MCF 10A (cell line): ENCODE measurements at regions not wholly inside any gene's neighbourhood (a gene's known extent, or its start where the extent isn't known, plus 50 kb on each side); places are given as distances from the start of the nearest gene placed in this dataset.

ENCODE experiments used
- BruUV-seq: library from RNA; stranded (reverse); fragments of 400-500 nt; replicated peaks from 2 replicates; lab custom pipeline; 2021; lab: Mats Ljungman, UMichigan
- CTCF ChIA-PET: fragments of 300-600 bp; sonication (Branson Sonifier 250); formaldehyde crosslinking; extraction: SDS; loops from one replicate; lab custom pipeline; 2021; ENCODE audit warnings: antibody characterized with exemption, inconsistent platforms; lab: Yijun Ruan, JAX
- POLR2A ChIA-PET: fragments of 300-600, 350-650 bp; sonication (Branson Sonifier 250); formaldehyde crosslinking; extraction: SDS; loops from one replicate; lab custom pipeline; 2020; ENCODE audit warnings: antibody characterized with exemption, inconsistent platforms; lab: Yijun Ruan, JAX
- DNase-seq: peaks from one replicate; pipeline ENCODE4 v3.0.0-alpha.2; 2018; ENCODE audit not compliant: unreplicated experiment
- H3K27ac Mint-ChIP-seq: one replicate; pipeline ENCODE4 v1.8.0; 2022; ENCODE audit warnings: mild to moderate bottlenecking, low read depth, mixed read lengths; ENCODE audit not compliant: unreplicated experiment
- H3K27me3 Mint-ChIP-seq: one replicate; pipeline ENCODE4 v1.8.0; 2022; ENCODE audit warnings: mixed read lengths; ENCODE audit not compliant: insufficient read depth, unreplicated experiment
- H3K36me3 Mint-ChIP-seq: one replicate; pipeline ENCODE4 v1.8.0; 2022; ENCODE audit warnings: mild to moderate bottlenecking, moderate library complexity, mixed read lengths; ENCODE audit not compliant: insufficient read depth, unreplicated experiment
- H3K4me1 Mint-ChIP-seq: one replicate; pipeline ENCODE4 v1.8.0; 2022; ENCODE audit warnings: mixed read lengths; ENCODE audit not compliant: insufficient read depth, unreplicated experiment
- H3K4me3 Mint-ChIP-seq: one replicate; pipeline ENCODE4 v1.8.0; 2022; ENCODE audit warnings: mild to moderate bottlenecking, moderate library complexity, mixed read lengths; ENCODE audit not compliant: unreplicated experiment
- H3K9me3 Mint-ChIP-seq: one replicate; pipeline ENCODE4 v1.8.0; 2022; ENCODE audit warnings: mixed read lengths; ENCODE audit not compliant: unreplicated experiment
- CTCF ChIP-seq: fragments of 200-600 bp; IDR thresholded peaks from one replicate; pipeline ENCODE4 v1.8.0; 2022; ENCODE audit warnings: antibody characterized with exemption, mild to moderate bottlenecking; ENCODE audit not compliant: unreplicated experiment
- intact Hi-C: fragments of 100-400 bp; cut with micrococcal nuclease; formaldehyde crosslinking; loops from 2 replicates; pipeline ENCODE4 v1.14.1; 2022

- intact Hi-C loops = no loop called here
- Mint-ChIP-seq H3K27ac (no peak overlapping the region), H3K4me1 (no peaks in the 10 kb centered on the region), H3K27me3 (peaks cover 37% of the 10 kb centered on the region), H3K36me3 (no peaks in the 10 kb centered on the region), H3K4me3 (no peak overlapping the region), H3K9me3 (no peaks in the 10 kb centered on the region)
- ChIA-PET CTCF (no interaction called here), POLR2A (no interaction called here)
- TF ChIP-seq CTCF = no peak
- no TSS peak for BruUV-seq
- no peak for DNase-seq
Observed at GRCh38 chr14:56900726-56901125, 90.4 kb upstream of the OTX2 start.

DNA sequence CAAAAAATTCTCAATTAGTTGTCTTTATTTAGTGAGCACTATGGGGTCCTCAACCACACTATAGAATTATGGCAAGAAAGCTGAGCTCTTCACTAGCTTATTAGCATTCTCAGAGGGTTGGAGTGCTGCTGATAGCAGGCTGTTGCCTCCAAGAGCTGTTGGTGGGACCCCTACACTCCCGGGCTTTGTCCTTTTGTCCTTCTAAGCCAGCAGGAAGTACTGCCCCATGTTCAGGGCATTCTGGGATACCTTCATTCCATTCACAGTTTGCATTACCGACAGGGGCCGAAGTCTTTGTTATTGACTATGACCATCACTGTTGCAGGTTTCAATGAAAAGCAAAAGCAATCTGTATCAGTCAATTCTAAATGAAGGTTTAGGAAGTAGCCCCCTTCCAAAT, 89.5 kb upstream of the OTX2 start:
- no peak overlapping the region for H3K4me3 Mint-ChIP-seq
- H3K4me1 Mint-ChIP-seq = no peaks in the 10 kb centered on the region
- POLR2A ChIA-PET = no interaction called here
- no peaks in the 10 kb centered on the region for H3K36me3 Mint-ChIP-seq
- H3K27me3 Mint-ChIP-seq = peaks cover 28% of the 10 kb centered on the region
- no TSS peak for BruUV-seq
- TF ChIP-seq CTCF = no peak
- CTCF ChIA-PET = interaction anchor here (0.9 kb wide), 1 partner anchor 457 kb away, joined by 3 read pairs; no protein-coding TSS in a partner anchor
- intact Hi-C loops = no loop called here
- H3K9me3 Mint-ChIP-seq = no peaks in the 10 kb centered on the region
- no peak for DNase-seq
- H3K27ac Mint-ChIP-seq = no peak overlapping the region

- intact Hi-C loops = no loop called here
- CTCF ChIA-PET = interaction anchor here (0.6 kb wide), 1 partner anchor 137 kb away, joined by 3 read pairs; no protein-coding TSS in a partner anchor
- TF ChIP-seq CTCF = no peak
- Mint-ChIP-seq H3K9me3 (no peaks in the 10 kb centered on the region), H3K27me3 (peaks cover 24% of the 10 kb centered on the region), H3K4me3 (no peak overlapping the region), H3K4me1 (no peaks in the 10 kb centered on the region), H3K36me3 (no peaks in the 10 kb centered on the region), H3K27ac (no peak overlapping the region)
- POLR2A ChIA-PET = no interaction called here
- no TSS peak for BruUV-seq
- no peak for DNase-seq
Observed at GRCh38 chr14:56896922-56897321, 86.6 kb upstream of the OTX2 start.

DNA sequence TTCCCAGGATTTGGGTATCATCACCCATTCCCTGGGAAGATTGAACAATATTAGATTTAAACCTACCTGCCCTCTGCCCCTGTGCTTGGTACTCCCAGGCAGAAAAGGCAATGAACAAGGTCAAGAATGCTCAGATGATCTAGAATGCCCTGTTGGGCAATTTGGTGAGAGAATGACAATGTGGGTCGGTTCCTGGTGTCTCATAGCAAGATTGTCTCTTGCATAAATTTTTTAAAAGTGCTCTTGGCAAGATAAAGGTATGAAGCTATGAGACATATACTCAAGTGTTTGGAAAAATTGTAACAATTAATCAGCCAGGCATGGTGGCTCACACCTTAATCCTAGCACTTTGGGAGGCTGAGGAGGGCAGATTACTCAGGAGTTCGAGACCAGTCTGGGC, 86.0 kb upstream of the OTX2 start:
- Mint-ChIP-seq H3K9me3 (no peaks in the 10 kb centered on the region), H3K27me3 (peaks cover 31% of the 10 kb centered on the region), H3K4me1 (no peaks in the 10 kb centered on the region), H3K27ac (no peak overlapping the region), H3K36me3 (no peaks in the 10 kb centered on the region), H3K4me3 (no peak overlapping the region)
- CTCF ChIA-PET = interaction anchor here (0.6 to 0.7 kb wide), 2 partner anchors 138 to 289 kb away, joined by 3 to 4 read pairs; no protein-coding TSS in a partner anchor
- POLR2A ChIA-PET = no interaction called here
- no TSS peak for BruUV-seq
- intact Hi-C loops = no loop called here
- no peak for DNase-seq
- no peak for TF ChIP-seq CTCF
